SH-SY5Y (cell line): ENCODE measurements at regions not wholly inside any gene's neighbourhood (a gene's known extent, or its start where the extent isn't known, plus 50 kb on each side); places are given as distances from the start of the nearest gene placed in this dataset.

ENCODE experiments used
- GATA2 ChIP-seq: IDR thresholded peaks from 2 replicates; pipeline ENCODE4 v1.6.1; 2011; ENCODE audit warnings: mild to moderate bottlenecking, low read depth, low read length
- GATA3 ChIP-seq: IDR thresholded peaks from 2 replicates; pipeline ENCODE4 v1.6.1; 2011; ENCODE audit warnings: low read depth, mild to moderate bottlenecking, low read length, moderate library complexity

- no peak for TF ChIP-seq GATA2
- no peak for TF ChIP-seq GATA3
These were observed 296.9 kb upstream of the CDH19 start for GRCh38 chr18:66900837-66901236.
